Heart left ventricle (tissue), 16 donors: ENCODE measurements at regions not wholly inside any gene's neighbourhood (a gene's known extent, or its start where the extent isn't known, plus 50 kb on each side); places are given as distances from the start of the nearest gene placed in this dataset.

Experiments
- ATAC-seq, 4 donors: fragments of 200-7000 bp; cut with Tn5 transposase; one replicate each; pipeline ENCODE4 v1.9.1; 2020 to 2022; ENCODE audit warnings: moderate library complexity in 4 of 4, mild to moderate bottlenecking in 3 of 4, moderate number of reproducible peaks in 1 of 4
- DNase-seq, 5 donors: peaks; one replicate each; pipeline ENCODE4 v3.0.0-alpha.2; 2020
- H3K27ac ChIP-seq, 12 donors: fragments of 200-600 bp; sonication (generic) in 4 of 12; one replicate each; pipeline versions ENCODE4 v1.5.0 to v1.8.0; 2016 to 2022; ENCODE audit warnings: mild to moderate bottlenecking in 2 of 12
- H3K27me3 ChIP-seq, 9 donors: fragments of 200-600 bp; sonication (generic) in 2 of 9; one replicate each; pipeline versions ENCODE4 v1.5.1 to v1.8.0; 2016 to 2022; ENCODE audit warnings: mild to moderate bottlenecking in 3 of 9
- H3K36me3 ChIP-seq, 9 donors: fragments of 200-600 bp; sonication (generic) in 2 of 9; one replicate each; pipeline versions ENCODE4 v1.5.0 to v1.8.0; 2018 to 2022; ENCODE audit warnings: mild to moderate bottlenecking in 2 of 9
- H3K4me1 ChIP-seq, 12 donors: fragments of 200-600 bp; sonication (generic) in 4 of 12; one replicate each; pipeline versions ENCODE4 v1.5.0 to v1.8.0; 2016 to 2022; ENCODE audit warnings: mild to moderate bottlenecking in 3 of 12
- H3K4me3 ChIP-seq, 12 donors: fragments of 200-600 bp; sonication (generic) in 4 of 12; one replicate each; pipeline versions ENCODE4 v1.5.0 to v1.8.0; 2017 to 2022; ENCODE audit warnings: mild to moderate bottlenecking in 9 of 12, moderate library complexity in 4 of 12
- H3K9me3 ChIP-seq, 12 donors: fragments of 200-600 bp; sonication (generic) in 4 of 12; one replicate each; pipeline versions ENCODE4 v1.5.0 to v1.8.0; 2016 to 2022; ENCODE audit warnings: mild to moderate bottlenecking in 1 of 12
- CTCF ChIP-seq, 12 donors: fragments of 200-600 bp; sonication (generic) in 4 of 12; IDR thresholded peaks; one replicate each; pipeline versions ENCODE4 v1.5.0 to v1.8.0; 2018 to 2022; ENCODE audit warnings: antibody characterized with exemption in 12 of 12, mild to moderate bottlenecking in 5 of 12
- POLR2A ChIP-seq, 2 donors: fragments of 450-650 bp; IDR thresholded peaks; one replicate each; pipeline ENCODE4 v1.6.1; 2017; ENCODE audit warnings: antibody characterized with exemption in 2 of 2, mild to moderate bottlenecking in 2 of 2, moderate library complexity in 2 of 2
- WGBS, 4 donors: extraction: QIAGEN DNeasy Blood & Tissue Kit in 2 of 4; methylation state at CpG; one replicate each; pipeline versions ENCODE4 v1.1.5 to v1.1.7; 2013 to 2018; 5-methylcytosine and 5-hydroxymethylcytosine counted together
- intact Hi-C, 10 donors: fragments of 100-400 bp; cut with DNase I; formaldehyde crosslinking; loops; one replicate each; pipeline versions ENCODE4 v1.11.1 to v1.14.2; 2022
- donor health status: ischemic (EF 13 %, LVEDD 7.1; RV severe dilation, severe dysfunction).
- donor health status: healthy with polysubstance abuse.
- donor health status: DM: no; HTN: yes; CAD: no.
- donor health status: DM: no; HTN: no; CAD: no.
- donor health status: ischemic (EF 25% LVEDD 6.9; RV normal size, moderate dysfunction).
- donor health status: ischemic (EF 25% LVEDD 5.7; RV mildly dilated, moderate dysfunction).
- donor health status: healthy.
- donor health status: DM: yes; HTN: yes; CAD: no.
- donor health status: ischemic (EF 35%, LVEDD 5.7; RV mildly dilated, moderate dysfunction).
- donor health status: nonischemic (EF 11% LVEDD 7.7; RV severe dilation, severe dysfunction).
- donor health status: DM: yes; HTN: yes; CAD: no.
- donor health status: PGD.
- donor health status: ischemic (EF 29% LVEDD 5.4; RV normal size, mild dysfunction).
- donor health status: nonischemic (EF 23%, LVEDD 6.1; RV moderate dilation, normal function).

GRCh38 chr12:88377973-88378372 is 202.3 kb downstream of the KITLG start:
- ATAC-seq: no peak
- no peak for DNase-seq
- no peak overlapping the region for H3K27ac ChIP-seq
- H3K4me1 ChIP-seq: peaks cover 0 to 8% (median 0%) of the 10 kb centered on the region in 12 donors
- no peaks in the 10 kb centered on the region for H3K9me3 ChIP-seq
- TF ChIP-seq CTCF (IDR thresholded peaks at IDR 0.05): no peak
- TF ChIP-seq POLR2A (IDR thresholded peaks at IDR 0.05): no peak
- no peaks in the 10 kb centered on the region for H3K36me3 ChIP-seq
- no peaks in the 10 kb centered on the region for H3K27me3 ChIP-seq
- intact Hi-C loops: no loop called here
- H3K4me3 ChIP-seq: no peak overlapping the region

- no peak overlapping the region for H3K4me3 ChIP-seq
- intact Hi-C loops: no loop called here
- peaks cover 0 to 8% (median 0%) of the 10 kb centered on the region in 12 donors for H3K4me1 ChIP-seq
- H3K9me3 ChIP-seq: peaks cover 0 to 14% (median 0%) of the 10 kb centered on the region in 12 donors
- H3K36me3 ChIP-seq: no peaks in the 10 kb centered on the region
- TF ChIP-seq CTCF (IDR thresholded peaks at IDR 0.05) (no peak), POLR2A (IDR thresholded peaks at IDR 0.05) (no peak)
- no peak overlapping the region for H3K27ac ChIP-seq
- ATAC-seq (no peak), DNase-seq (no peak)
- H3K27me3 ChIP-seq: no peaks in the 10 kb centered on the region
- WGBS, 4 donors: 76 to 82% (median 79%) methylated on average over 3 of the region's 3 CpGs
Measured at GRCh38 chr12:88381466-88381865, 198.8 kb downstream of the KITLG start.

- TF ChIP-seq CTCF (IDR thresholded peaks at IDR 0.05) (no peak), POLR2A (IDR thresholded peaks at IDR 0.05) (no peak)
- ATAC-seq (no peak), DNase-seq (no peak)
- intact Hi-C loops: no loop called here
- H3K27ac ChIP-seq: no peak overlapping the region
- H3K4me1 ChIP-seq: peaks cover 0 to 8% (median 0%) of the 10 kb centered on the region in 12 donors
- H3K36me3 ChIP-seq: no peaks in the 10 kb centered on the region
- no peak overlapping the region for H3K4me3 ChIP-seq
- 88 to 100% (median 90%) methylated on average over 1 of the region's 1 CpG for WGBS, 4 donors
- H3K27me3 ChIP-seq: no peaks in the 10 kb centered on the region
- peaks cover 0 to 14% (median 0%) of the 10 kb centered on the region in 12 donors for H3K9me3 ChIP-seq
Measured at GRCh38 chr12:88383405-88383804, 196.9 kb downstream of the KITLG start.

GRCh38 chr12:88388566-88389540 is 191.4 kb downstream of the KITLG start:
- WGBS, 4 donors: 91 to 94% (median 93%) methylated on average over 4 of the region's 4 CpGs
- Histone ChIP-seq H3K27ac (no peak overlapping the region), H3K27me3 (no peaks in the 10 kb centered on the region), H3K9me3 (peaks cover 0 to 15% (median 0%) of the 10 kb centered on the region in 12 donors), H3K36me3 (no peaks in the 10 kb centered on the region), H3K4me1 (no peaks in the 10 kb centered on the region), H3K4me3 (no peak overlapping the region)
- DNase-seq (no peak), ATAC-seq (no peak)
- TF ChIP-seq CTCF (IDR thresholded peaks at IDR 0.05) (no peak), POLR2A (IDR thresholded peaks at IDR 0.05) (no peak)
- intact Hi-C loops: no loop called here
